ENCODE measurements at regions not wholly inside any gene's neighbourhood (a gene's known extent, or its start where the extent isn't known, plus 50 kb on each side); places are given as distances from the start of the nearest gene placed in this dataset.

DNA sequence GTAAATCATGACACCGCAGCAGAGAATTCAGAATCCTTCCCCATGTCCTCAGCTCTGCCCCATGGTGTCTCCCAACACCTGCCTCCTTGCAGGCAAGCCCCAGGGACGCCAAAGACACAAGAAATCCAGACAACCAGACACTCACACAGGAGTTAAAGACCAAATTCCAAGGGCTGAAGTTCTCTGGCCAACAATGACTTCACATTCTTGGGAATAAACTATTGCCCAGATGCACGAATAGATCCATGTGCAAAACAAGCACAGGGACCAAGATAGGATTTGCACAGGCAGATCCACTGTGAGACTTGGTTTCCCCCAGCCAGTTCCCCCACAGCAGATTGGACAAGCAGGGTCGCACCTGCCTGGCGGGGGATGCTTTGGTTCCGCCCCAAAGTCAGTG lies 246.7 kb downstream of the SOD2 start (continued):
- TF ChIP-seq, protein P1, sequence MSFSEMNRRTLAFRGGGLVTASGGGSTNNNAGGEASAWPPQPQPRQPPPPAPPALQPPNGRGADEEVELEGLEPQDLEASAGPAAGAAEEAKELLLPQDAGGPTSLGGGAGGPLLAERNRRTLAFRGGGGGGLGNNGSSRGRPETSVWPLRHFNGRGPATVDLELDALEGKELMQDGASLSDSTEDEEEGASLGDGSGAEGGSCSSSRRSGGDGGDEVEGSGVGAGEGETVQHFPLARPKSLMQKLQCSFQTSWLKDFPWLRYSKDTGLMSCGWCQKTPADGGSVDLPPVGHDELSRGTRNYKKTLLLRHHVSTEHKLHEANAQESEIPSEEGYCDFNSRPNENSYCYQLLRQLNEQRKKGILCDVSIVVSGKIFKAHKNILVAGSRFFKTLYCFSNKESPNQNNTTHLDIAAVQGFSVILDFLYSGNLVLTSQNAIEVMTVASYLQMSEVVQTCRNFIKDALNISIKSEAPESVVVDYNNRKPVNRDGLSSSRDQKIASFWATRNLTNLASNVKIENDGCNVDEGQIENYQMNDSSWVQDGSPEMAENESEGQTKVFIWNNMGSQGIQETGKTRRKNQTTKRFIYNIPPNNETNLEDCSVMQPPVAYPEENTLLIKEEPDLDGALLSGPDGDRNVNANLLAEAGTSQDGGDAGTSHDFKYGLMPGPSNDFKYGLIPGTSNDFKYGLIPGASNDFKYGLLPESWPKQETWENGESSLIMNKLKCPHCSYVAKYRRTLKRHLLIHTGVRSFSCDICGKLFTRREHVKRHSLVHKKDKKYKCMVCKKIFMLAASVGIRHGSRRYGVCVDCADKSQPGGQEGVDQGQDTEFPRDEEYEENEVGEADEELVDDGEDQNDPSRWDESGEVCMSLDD (tag by site-specific recombination; IDR thresholded peaks at IDR 0.05), result no peak
- no peak for TF ChIP-seq ZNF426 (tag by site-specific recombination; IDR thresholded peaks at IDR 0.05)
- TF ChIP-seq ZNF596 (tag by site-specific recombination; IDR thresholded peaks at IDR 0.05), result no peak
- no peak for TF ChIP-seq GLIS1 (tag by site-specific recombination; IDR thresholded peaks at IDR 0.05)

DNA sequence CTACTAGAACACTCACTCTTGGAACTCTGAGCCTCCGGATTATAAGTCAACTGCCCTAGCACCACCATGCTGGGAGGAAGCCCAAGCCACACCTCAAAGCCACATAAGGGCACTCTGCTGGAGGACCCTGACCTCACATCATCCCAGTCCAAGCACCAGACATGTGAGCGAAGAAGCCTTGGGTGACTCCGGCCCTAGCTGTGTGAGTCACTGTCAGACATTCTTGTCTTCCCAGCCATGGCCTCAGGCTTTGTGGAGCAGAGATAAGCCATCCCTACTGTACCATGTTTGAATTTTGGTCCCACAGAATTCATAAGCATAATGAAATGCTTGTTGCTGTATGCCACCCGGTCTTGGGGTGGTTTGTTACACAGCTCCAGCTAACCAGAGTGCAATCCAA lies 247.7 kb downstream of the SOD2 start:
- Histone ChIP-seq H3K36me3 (ENCODE audit: control insufficient read depth in 2 of 2, insufficient read depth in 1 of 2, low read length in 2 of 2) (no peaks in the 10 kb centered on the region), H3K4me1 (ENCODE audit: control insufficient read depth, insufficient read depth, low read length) (no peaks in the 10 kb centered on the region), H3K4me3 (ENCODE audit: low read depth, low read length) (no peak overlapping the region), H3K9me3 (ENCODE audit: control insufficient read depth, insufficient read depth, low read depth, low read length) (no peaks in the 10 kb centered on the region), H3K27ac (ENCODE audit: extremely low read depth, low read depth, low read length) (no peak overlapping the region)
- ChIA-PET POLR2A (no interaction called here), CTCF (interaction anchor here (0.6 kb wide), 1 partner anchor 189 kb away, joined by 3 read pairs; no protein-coding TSS in a partner anchor)
- no peak for TF ChIP-seq OVOL3 (tag by site-specific recombination; IDR thresholded peaks at IDR 0.05)
- no peak for TF ChIP-seq ZNF654 (tag by site-specific recombination; IDR thresholded peaks at IDR 0.05; ENCODE audit: low read depth)
- TF ChIP-seq, protein P2, sequence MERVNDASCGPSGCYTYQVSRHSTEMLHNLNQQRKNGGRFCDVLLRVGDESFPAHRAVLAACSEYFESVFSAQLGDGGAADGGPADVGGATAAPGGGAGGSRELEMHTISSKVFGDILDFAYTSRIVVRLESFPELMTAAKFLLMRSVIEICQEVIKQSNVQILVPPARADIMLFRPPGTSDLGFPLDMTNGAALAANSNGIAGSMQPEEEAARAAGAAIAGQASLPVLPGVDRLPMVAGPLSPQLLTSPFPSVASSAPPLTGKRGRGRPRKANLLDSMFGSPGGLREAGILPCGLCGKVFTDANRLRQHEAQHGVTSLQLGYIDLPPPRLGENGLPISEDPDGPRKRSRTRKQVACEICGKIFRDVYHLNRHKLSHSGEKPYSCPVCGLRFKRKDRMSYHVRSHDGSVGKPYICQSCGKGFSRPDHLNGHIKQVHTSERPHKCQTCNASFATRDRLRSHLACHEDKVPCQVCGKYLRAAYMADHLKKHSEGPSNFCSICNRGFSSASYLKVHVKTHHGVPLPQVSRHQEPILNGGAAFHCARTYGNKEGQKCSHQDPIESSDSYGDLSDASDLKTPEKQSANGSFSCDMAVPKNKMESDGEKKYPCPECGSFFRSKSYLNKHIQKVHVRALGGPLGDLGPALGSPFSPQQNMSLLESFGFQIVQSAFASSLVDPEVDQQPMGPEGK (tag by site-specific recombination; IDR thresholded peaks at IDR 0.05), result no peak
- no peak for TF ChIP-seq ZNF133 (tag by site-specific recombination; IDR thresholded peaks at IDR 0.05)

GRCh38 chr6:159444056-159444760 lies 248.8 kb downstream of the SOD2 start:
- TF ChIP-seq GLIS2 (tag by site-specific recombination; IDR thresholded peaks at IDR 0.05) (no peak), ZBTB21 (tag by site-specific recombination; IDR thresholded peaks at IDR 0.05) (no peak), KLF1 (tag by site-specific recombination; IDR thresholded peaks at IDR 0.05) (no peak), ZNF529 (tag by site-specific recombination; IDR thresholded peaks at IDR 0.05; ENCODE audit: insufficient replicate concordance) (no peak), HOXA7 (CRISPR knock-in tag; IDR thresholded peaks at IDR 0.05; ENCODE audit: borderline replicate concordance) (no peak), ZNF37A (tag by site-specific recombination; IDR thresholded peaks at IDR 0.05) (no peak), ZNF76 (tag by site-specific recombination; IDR thresholded peaks at IDR 0.05; ENCODE audit: borderline replicate concordance, low read depth) (no peak), ZSCAN5A (tag by site-specific recombination; IDR thresholded peaks at IDR 0.05) (no peak), ZNF501 (tag by site-specific recombination; IDR thresholded peaks at IDR 0.05) (no peak), ZBTB1 (tag by site-specific recombination; IDR thresholded peaks at IDR 0.05) (no peak), GFI1B (tag by site-specific recombination; IDR thresholded peaks at IDR 0.05) (no peak), ZNF292 (tag by site-specific recombination; IDR thresholded peaks at IDR 0.05; ENCODE audit: borderline replicate concordance, low read depth) (no peak)
- TF ChIP-seq, protein P3, sequence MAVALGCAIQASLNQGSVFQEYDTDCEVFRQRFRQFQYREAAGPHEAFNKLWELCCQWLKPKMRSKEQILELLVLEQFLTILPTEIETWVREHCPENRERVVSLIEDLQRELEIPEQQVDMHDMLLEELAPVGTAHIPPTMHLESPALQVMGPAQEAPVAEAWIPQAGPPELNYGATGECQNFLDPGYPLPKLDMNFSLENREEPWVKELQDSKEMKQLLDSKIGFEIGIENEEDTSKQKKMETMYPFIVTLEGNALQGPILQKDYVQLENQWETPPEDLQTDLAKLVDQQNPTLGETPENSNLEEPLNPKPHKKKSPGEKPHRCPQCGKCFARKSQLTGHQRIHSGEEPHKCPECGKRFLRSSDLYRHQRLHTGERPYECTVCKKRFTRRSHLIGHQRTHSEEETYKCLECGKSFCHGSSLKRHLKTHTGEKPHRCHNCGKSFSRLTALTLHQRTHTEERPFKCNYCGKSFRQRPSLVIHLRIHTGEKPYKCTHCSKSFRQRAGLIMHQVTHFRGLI (tag by site-specific recombination; IDR thresholded peaks at IDR 0.05), result no peak
- TF ChIP-seq, protein P4, sequence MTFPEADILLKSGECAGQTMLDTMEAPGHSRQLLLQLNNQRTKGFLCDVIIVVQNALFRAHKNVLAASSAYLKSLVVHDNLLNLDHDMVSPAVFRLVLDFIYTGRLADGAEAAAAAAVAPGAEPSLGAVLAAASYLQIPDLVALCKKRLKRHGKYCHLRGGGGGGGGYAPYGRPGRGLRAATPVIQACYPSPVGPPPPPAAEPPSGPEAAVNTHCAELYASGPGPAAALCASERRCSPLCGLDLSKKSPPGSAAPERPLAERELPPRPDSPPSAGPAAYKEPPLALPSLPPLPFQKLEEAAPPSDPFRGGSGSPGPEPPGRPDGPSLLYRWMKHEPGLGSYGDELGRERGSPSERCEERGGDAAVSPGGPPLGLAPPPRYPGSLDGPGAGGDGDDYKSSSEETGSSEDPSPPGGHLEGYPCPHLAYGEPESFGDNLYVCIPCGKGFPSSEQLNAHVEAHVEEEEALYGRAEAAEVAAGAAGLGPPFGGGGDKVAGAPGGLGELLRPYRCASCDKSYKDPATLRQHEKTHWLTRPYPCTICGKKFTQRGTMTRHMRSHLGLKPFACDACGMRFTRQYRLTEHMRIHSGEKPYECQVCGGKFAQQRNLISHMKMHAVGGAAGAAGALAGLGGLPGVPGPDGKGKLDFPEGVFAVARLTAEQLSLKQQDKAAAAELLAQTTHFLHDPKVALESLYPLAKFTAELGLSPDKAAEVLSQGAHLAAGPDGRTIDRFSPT (tag by site-specific recombination; IDR thresholded peaks at IDR 0.05), result no peak
- Histone ChIP-seq H3K4me3 (ENCODE audit: low read depth, low read length) (no peak overlapping the region), H3K36me3 (ENCODE audit: control insufficient read depth in 2 of 2, insufficient read depth in 1 of 2, low read length in 2 of 2) (no peaks in the 10 kb centered on the region), H3K27ac (ENCODE audit: extremely low read depth, low read depth, low read length) (no peak overlapping the region), H3K4me1 (ENCODE audit: control insufficient read depth, insufficient read depth, low read length) (no peaks in the 10 kb centered on the region), H3K9me3 (ENCODE audit: control insufficient read depth, insufficient read depth, low read depth, low read length) (no peaks in the 10 kb centered on the region)
- CTCF ChIA-PET, result no interaction called here
- POLR2A ChIA-PET, result no interaction called here

Data from HEK293 (cell line).